Bronchial epithelial cell (primary cell): ENCODE measurements at regions not wholly inside any gene's neighbourhood (a gene's known extent, or its start where the extent isn't known, plus 50 kb on each side); places are given as distances from the start of the nearest gene placed in this dataset.

Experiments
- DNase-seq: peaks from one replicate; pipeline ENCODE4 v3.0.0-alpha.2; 2010; ENCODE audit warnings: low read depth
- FAIRE-seq: peaks from 2 replicates; lab custom pipeline; 2011; peaks lifted over from hg19 to GRCh38; lab: Jason Lieb, UNC
- H3K27me3 ChIP-seq: 2 replicates; pipeline ENCODE4 v1.5.1; 2011; ENCODE audit warnings: low read length; ENCODE audit not compliant: control insufficient read depth, insufficient read depth
- H3K36me3 ChIP-seq: 2 replicates; pipeline ENCODE4 v1.5.1; 2011; ENCODE audit warnings: low read length; ENCODE audit not compliant: control insufficient read depth, insufficient read depth
- H3K4me3 ChIP-seq: 2 replicates; pipeline ENCODE4 v1.5.1; 2011; ENCODE audit warnings: mild to moderate bottlenecking, low read depth, low read length, control low read depth
- CTCF ChIP-seq: IDR thresholded peaks from 2 replicates; pipeline ENCODE4 v1.5.1; 2011; ENCODE audit warnings: mild to moderate bottlenecking, moderate library complexity, low read length, control low read depth, inconsistent platforms; ENCODE audit not compliant: insufficient read depth, severe bottlenecking

- no peaks in the 10 kb centered on the region for H3K27me3 ChIP-seq
- FAIRE-seq: no peak
- no peak for TF ChIP-seq CTCF
Observed at GRCh38 chr22:42330170-42330569, 59.7 kb upstream of the TCF20 start.

GRCh38 chr22:42329504-42329903 is 59.1 kb upstream of the TCF20 start:
- no peaks in the 10 kb centered on the region for H3K36me3 ChIP-seq
- H3K4me3 ChIP-seq: no peak overlapping the region
- H3K27me3 ChIP-seq: no peaks in the 10 kb centered on the region
- FAIRE-seq (no peak), DNase-seq (no peak)
- TF ChIP-seq CTCF: no peak

More at GRCh38 chr22:42330170-42330569, 59.7 kb upstream of the TCF20 start:
- DNase-seq: no peak
- H3K36me3 ChIP-seq: no peaks in the 10 kb centered on the region
- no peak overlapping the region for H3K4me3 ChIP-seq

GRCh38 chr22:42328784-42329145 is 58.3 kb upstream of the TCF20 start:
- DNase-seq (no peak), FAIRE-seq (no peak)
- TF ChIP-seq CTCF: no peak
- Histone ChIP-seq H3K27me3 (no peaks in the 10 kb centered on the region), H3K36me3 (no peaks in the 10 kb centered on the region), H3K4me3 (no peak overlapping the region)

GRCh38 chr22:42328130-42328783 is 57.8 kb upstream of the TCF20 start:
- TF ChIP-seq CTCF: no peak
- DNase-seq: no peak
- FAIRE-seq: no peak

GRCh38 chr22:42327462-42328129 is 57.1 kb upstream of the TCF20 start:
- FAIRE-seq (no peak), DNase-seq (no peak)
- Histone ChIP-seq H3K27me3 (no peaks in the 10 kb centered on the region), H3K4me3 (no peak overlapping the region), H3K36me3 (no peaks in the 10 kb centered on the region)
- no peak for TF ChIP-seq CTCF

More at GRCh38 chr22:42328130-42328783, 57.8 kb upstream of the TCF20 start:
- Histone ChIP-seq H3K27me3 (no peaks in the 10 kb centered on the region), H3K36me3 (no peaks in the 10 kb centered on the region), H3K4me3 (no peak overlapping the region)
